ENCODE measurements at regions not wholly inside any gene's neighbourhood (a gene's known extent, or its start where the extent isn't known, plus 50 kb on each side); places are given as distances from the start of the nearest gene placed in this dataset.

GRCh38 chr6:101303495-101303894 lies 90.0 kb upstream of the GRIK2 start:
- H3K27me3 ChIP-seq (ENCODE audit: insufficient read depth, low read length, poor library complexity, severe bottlenecking), result no peaks in the 10 kb centered on the region
- no peaks in the 10 kb centered on the region for H3F3A ChIP-seq (ENCODE audit: low read depth)
- H3K9me2 ChIP-seq (replicated peaks; ENCODE audit: low read depth, low read length), result no peaks in the 10 kb centered on the region
- no peaks in the 10 kb centered on the region for H4K20me1 ChIP-seq (ENCODE audit: insufficient read depth, low read length, poor library complexity, severe bottlenecking)
- no peaks in the 10 kb centered on the region for H3K79me2 ChIP-seq (ENCODE audit: insufficient read depth, low read length)
- no peaks in the 10 kb centered on the region for H3K9me3 ChIP-seq (ENCODE audit: insufficient read depth, low read depth, low read length)
- H2AFZ ChIP-seq (ENCODE audit: low read length), result no peak overlapping the region
- no peak overlapping the region for H3K4me3 ChIP-seq (ENCODE audit: low read length, poor library complexity, severe bottlenecking)
- H3K36me3 ChIP-seq (ENCODE audit: insufficient read depth, low read length), result no peaks in the 10 kb centered on the region
- H3K4me2 ChIP-seq (ENCODE audit: low read depth, low read length, poor library complexity, severe bottlenecking), result no peak overlapping the region
- no peak for TF ChIP-seq CTCF (conservative IDR thresholded peaks at IDR 0.05; ENCODE audit: low read length)
- TF ChIP-seq EZH2phosphoT487 (IDR thresholded peaks at IDR 0.05; ENCODE audit: borderline replicate concordance), result no peak
- H3K4me1 ChIP-seq (ENCODE audit: insufficient read depth, low read length, poor library complexity, severe bottlenecking), result no peaks in the 10 kb centered on the region
- H3K9ac ChIP-seq (ENCODE audit: low read depth, low read length, poor library complexity, severe bottlenecking), result no peak overlapping the region

- H3F3A ChIP-seq (ENCODE audit: low read depth), result no peaks in the 10 kb centered on the region
- no peaks in the 10 kb centered on the region for H3K36me3 ChIP-seq (ENCODE audit: insufficient read depth, low read length)
- H3K4me3 ChIP-seq (ENCODE audit: low read length, poor library complexity, severe bottlenecking), result no peak overlapping the region
- no peaks in the 10 kb centered on the region for H3K27me3 ChIP-seq (ENCODE audit: insufficient read depth, low read length, poor library complexity, severe bottlenecking)
- H3K9me3 ChIP-seq (ENCODE audit: insufficient read depth, low read depth, low read length), result no peaks in the 10 kb centered on the region
- no peaks in the 10 kb centered on the region for H3K9me2 ChIP-seq (replicated peaks; ENCODE audit: low read depth, low read length)
- no peak overlapping the region for H3K9ac ChIP-seq (ENCODE audit: low read depth, low read length, poor library complexity, severe bottlenecking)
- no peaks in the 10 kb centered on the region for H4K20me1 ChIP-seq (ENCODE audit: insufficient read depth, low read length, poor library complexity, severe bottlenecking)
- no peaks in the 10 kb centered on the region for H3K79me2 ChIP-seq (ENCODE audit: insufficient read depth, low read length)
- no peak overlapping the region for H2AFZ ChIP-seq (ENCODE audit: low read length)
- H3K4me2 ChIP-seq (ENCODE audit: low read depth, low read length, poor library complexity, severe bottlenecking), result no peak overlapping the region
- TF ChIP-seq EZH2phosphoT487 (IDR thresholded peaks at IDR 0.05; ENCODE audit: borderline replicate concordance), result no peak
- no peak for TF ChIP-seq CTCF (conservative IDR thresholded peaks at IDR 0.05; ENCODE audit: low read length)
- no peaks in the 10 kb centered on the region for H3K4me1 ChIP-seq (ENCODE audit: insufficient read depth, low read length, poor library complexity, severe bottlenecking)
Measured at GRCh38 chr6:101312652-101313051, 80.9 kb upstream of the GRIK2 start.

- Histone ChIP-seq H3K27me3 (ENCODE audit: insufficient read depth, low read length, poor library complexity, severe bottlenecking) (no peaks in the 10 kb centered on the region), H3K79me2 (ENCODE audit: insufficient read depth, low read length) (no peaks in the 10 kb centered on the region), H3F3A (ENCODE audit: low read depth) (no peaks in the 10 kb centered on the region), H3K4me1 (ENCODE audit: insufficient read depth, low read length, poor library complexity, severe bottlenecking) (no peaks in the 10 kb centered on the region), H3K9me2 (replicated peaks; ENCODE audit: low read depth, low read length) (no peaks in the 10 kb centered on the region), H4K20me1 (ENCODE audit: insufficient read depth, low read length, poor library complexity, severe bottlenecking) (no peaks in the 10 kb centered on the region), H3K4me3 (ENCODE audit: low read length, poor library complexity, severe bottlenecking) (no peak overlapping the region), H3K9ac (ENCODE audit: low read depth, low read length, poor library complexity, severe bottlenecking) (no peak overlapping the region), H2AFZ (ENCODE audit: low read length) (no peak overlapping the region), H3K9me3 (ENCODE audit: insufficient read depth, low read depth, low read length) (no peaks in the 10 kb centered on the region), H3K36me3 (ENCODE audit: insufficient read depth, low read length) (no peaks in the 10 kb centered on the region), H3K4me2 (ENCODE audit: low read depth, low read length, poor library complexity, severe bottlenecking) (no peak overlapping the region)
- TF ChIP-seq CTCF (conservative IDR thresholded peaks at IDR 0.05; ENCODE audit: low read length) (no peak), EZH2phosphoT487 (IDR thresholded peaks at IDR 0.05; ENCODE audit: borderline replicate concordance) (no peak)
Measured at GRCh38 chr6:101322921-101323320, 70.6 kb upstream of the GRIK2 start.

All from Loucy (cell line).